ENCODE measurements at regions not wholly inside any gene's neighbourhood (a gene's known extent, or its start where the extent isn't known, plus 50 kb on each side); places are given as distances from the start of the nearest gene placed in this dataset.
"Not testable (repeated sequence)": the region's sequence is repeated elsewhere in the genome, so short reads cannot be mapped to it uniquely, and the experiment has no call there.

DNA sequence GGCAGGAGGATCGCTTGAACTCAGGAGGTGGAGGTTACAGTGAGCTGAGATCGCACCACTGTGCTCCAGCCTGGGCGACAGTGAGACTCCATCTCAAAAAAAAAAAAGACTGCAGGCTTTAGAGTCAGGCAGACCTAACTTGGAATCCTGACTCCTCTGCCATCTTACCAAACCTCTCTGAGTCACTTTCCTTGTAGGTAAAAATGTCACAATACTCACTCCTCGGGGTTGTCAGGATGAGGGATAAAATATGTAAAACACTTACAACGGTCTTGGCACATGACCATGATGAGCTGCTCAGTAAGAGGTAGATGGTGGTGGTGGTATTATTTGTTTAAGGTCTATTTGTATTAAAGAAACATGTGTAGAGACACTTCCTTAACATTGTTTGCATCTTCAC lies 154.1 kb upstream of the PDE1C start:
- DNase-seq (ENCODE audit: low read depth in 2 of 2): no peak

DNA sequence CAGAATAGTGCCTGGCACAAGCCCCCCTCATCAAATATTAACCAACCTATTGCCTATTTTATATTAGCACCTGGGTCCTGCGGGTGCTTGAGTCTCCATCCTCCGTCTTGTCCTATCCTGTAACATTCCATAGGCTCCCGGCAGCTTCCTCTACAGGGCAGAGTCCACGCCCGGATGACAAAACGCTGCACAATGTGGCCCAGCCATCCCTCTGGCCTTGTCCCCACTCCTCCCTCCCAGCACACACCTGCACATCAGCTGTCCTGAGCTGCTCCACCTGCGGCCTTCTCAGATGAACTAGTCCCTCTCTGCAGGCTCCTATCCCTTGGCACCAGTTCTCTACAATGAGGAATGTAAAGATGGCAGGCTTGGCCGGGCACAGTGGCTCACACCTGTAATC lies 153.5 kb upstream of the PDE1C start:
- DNase-seq (ENCODE audit: low read depth in 2 of 2): no peak

DNA sequence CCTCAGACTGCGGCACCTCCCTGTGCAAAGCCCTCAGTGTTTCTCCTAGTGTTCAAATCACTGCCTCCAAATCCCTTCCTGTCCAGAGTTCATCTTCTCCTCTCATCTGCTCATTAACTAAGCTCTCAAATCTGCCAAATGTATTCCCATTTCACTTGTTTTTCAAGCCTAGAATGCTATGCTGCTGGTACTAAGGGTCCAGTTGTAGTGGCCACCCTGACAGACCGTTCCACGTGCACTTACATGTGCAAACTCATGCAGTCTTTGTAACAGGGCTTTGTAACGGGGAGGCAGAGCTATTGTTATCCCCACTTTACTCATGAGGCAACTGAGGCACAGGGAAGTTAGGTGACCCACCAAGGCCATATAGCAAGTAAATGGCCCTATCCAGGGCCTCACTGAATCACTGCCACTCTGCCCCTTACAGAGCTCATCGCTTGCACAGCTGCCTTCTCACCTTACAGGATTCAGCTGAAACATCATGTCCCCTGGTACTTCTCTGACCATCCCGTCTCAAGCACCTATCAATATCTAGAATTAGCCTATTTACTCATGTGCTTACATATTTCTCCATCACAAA lies 153.0 kb upstream of the PDE1C start:
- no peak for DNase-seq (ENCODE audit: low read depth in 2 of 2)

DNA sequence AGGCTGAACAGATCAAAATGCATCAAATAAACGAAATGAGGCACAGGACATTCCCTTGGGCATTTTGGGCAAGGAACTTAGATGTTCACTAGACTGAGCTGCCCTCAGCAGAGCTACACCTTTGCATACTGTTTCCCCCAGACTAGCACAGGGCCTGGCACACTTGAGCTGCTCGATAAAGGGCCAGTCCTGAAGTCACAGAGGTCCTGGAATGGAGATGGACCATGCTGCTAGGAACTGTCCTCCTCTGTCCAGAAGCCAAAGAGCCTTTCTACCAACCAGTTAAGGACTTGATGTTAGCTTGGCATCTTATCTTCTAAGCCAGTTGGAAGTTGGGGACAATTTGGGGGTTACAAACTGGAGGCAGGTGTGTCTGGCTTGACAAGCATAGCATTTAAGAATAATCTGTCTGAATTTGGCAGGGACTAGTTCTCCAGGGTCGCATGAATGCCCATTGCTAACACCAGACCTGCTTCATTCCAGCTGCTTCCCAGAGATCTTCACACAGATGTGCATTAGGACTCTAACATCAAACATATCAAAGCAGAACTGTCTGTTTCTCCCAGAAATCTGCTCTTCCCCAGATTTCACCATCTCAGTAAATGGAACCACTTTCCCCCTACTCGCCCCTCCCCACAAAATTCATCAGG lies 152.2 kb upstream of the PDE1C start:
- no peak for DNase-seq (ENCODE audit: low read depth in 2 of 2)

DNA sequence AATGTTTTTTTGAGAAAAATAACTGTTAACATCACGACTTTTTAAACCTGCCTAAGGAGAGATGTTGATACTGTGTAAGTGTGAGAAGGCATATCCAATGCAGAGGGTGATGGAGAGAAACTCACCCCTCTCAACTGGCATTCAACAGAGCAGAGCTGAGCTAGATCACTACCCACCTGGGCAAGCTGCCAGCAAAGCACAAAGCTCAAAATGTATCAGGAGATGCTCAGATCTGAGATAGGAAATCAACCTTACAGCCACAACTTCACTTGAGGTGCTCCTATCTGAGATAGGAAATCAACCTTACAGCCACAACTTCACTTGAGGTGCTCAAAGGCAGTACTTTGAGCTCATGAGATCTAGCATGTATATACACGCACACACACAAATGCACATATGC lies 151.5 kb upstream of the PDE1C start:
- DNase-seq (ENCODE audit: low read depth in 2 of 2): no peak

DNA sequence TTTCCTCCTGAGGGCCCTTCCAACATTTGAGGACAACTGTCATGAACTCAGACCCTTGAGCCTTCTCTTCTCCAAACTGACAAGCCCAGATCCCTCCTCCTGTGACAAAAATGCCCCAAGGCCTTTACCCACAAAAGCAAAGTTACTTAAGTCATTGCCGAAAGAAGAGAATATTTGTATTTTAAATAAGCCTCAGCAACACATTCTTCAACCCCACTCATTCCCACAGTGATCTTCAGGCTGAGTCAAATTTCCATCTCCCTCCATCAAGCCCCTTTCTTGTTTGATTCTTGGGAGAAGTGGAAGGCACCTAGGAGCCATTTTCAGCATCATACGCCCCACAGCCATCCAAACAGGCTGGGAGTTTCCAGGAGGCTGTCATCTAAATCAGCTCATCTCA lies 150.8 kb upstream of the PDE1C start:
- DNase-seq (ENCODE audit: low read depth in 2 of 2): no peak

DNA sequence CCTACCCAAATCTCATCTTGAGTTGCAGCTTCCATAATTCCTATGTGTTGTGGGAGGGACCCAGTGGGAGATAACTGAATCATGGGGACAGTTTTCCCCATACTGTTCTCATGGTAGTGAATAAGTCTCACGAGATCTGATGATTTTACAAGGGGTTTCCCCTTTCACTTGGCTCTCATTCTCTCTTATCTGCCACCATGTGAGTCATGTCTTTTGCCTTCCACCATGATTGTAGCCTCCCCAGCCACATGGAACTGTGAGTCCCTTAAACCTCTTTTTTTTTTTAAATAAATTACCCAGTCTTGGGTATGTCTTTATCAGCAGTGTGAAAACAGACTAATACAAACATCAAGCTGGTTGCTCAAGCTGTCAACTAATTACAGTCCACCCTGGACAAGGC lies 149.6 kb upstream of the PDE1C start:
- DNase-seq (ENCODE audit: low read depth in 2 of 2): not testable (repeated sequence)

DNA sequence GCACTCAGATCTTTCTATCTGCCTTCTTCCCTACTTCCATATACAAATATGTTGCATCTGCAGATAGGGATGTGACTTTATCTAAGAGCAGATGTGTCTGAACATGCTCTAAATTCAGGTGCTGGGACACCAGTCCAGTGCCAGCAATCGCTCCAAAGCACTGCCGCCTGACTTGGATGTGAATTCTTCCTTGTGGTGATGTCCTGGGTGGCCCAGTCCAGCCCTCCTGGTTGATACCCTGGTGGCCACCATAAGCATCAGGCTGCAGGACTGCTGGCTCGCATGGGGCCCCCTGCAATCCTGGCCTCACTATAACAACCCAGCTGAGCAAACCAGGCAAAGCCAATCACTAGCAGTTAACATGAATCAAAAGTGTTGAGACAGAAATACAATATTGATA lies 149.2 kb upstream of the PDE1C start:
- no peak for DNase-seq (ENCODE audit: low read depth in 2 of 2)

DNA sequence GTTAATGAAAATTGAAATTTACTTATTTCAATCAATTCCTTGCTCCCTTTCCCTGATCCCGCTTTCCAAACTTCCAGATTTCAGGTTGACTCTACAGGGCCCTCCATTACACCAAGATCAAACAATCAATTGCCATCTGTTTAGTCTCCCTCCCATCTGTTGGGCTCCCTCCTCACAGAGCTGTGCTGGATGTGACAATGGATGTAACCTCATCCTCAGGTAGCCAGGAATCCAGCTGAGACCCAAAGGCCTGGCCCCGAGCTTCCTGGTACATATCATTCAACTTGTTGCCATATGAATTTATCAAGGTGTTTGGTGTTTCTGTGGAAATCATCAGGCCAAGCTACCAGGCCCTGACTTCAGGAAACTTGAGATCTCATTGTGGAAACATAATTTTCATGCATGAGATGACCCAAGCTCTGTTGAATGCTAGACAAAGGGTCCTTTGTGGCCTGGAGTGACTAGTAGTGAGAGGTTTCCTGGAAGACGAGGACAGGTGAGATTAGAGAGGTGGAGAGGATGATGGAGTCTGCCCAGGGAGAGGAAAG lies 148.6 kb upstream of the PDE1C start:
- no peak for DNase-seq (ENCODE audit: low read depth in 2 of 2)

DNA sequence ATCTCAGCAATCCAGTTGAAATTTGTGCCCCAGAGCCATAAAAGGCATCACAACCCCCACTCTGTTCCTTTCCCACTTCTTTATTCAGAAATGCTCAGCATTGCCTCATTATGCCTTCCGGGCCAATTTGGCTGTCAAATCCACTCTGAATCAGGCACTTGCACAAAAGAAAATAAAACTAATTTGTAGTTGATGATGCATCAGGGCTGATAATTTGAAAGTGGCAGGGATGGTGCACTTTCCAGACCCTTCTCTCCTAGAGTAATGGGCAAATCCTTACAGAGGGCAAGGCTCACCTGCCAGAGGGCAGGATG lies 147.9 kb upstream of the PDE1C start:
- DNase-seq (ENCODE audit: low read depth in 2 of 2): no peak

DNA sequence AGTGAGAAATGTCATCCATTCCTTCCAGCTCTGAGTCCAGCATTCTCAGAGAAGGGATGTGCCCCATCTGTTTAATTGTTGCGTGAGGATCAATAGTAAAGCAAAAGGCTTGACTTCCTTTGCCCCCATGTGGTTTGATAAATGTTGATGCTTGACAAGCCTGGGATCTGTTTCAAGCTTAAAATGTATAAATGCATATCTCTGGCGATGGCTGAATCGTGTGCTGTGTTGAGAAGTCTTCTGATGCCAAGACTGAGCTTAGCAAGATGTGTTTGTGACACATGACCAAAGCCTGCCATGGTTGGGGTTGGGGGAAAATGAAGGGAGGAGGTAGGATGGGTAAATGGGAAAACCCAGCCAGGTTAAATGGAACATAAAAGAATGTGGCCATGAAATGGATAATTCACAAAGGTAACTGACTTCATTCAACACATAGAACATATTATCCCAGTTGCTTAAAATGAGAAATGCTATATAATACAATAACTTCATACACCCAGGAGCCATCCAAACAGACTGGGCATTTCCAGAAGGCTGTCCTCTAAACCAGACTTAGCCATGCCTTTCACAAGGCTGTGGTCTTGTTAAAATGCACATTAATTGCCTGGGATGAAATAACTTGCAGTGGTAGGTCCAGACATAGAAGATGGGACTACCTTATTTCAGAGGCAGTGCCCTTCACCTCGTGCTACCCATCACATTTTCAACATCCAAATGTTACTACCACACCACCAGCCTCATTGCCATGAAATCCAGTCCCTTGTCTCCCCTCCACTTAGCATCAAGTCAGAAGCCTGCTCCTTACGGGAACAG lies 147.3 kb upstream of the PDE1C start:
- no peak for DNase-seq (ENCODE audit: low read depth in 2 of 2)

DNA sequence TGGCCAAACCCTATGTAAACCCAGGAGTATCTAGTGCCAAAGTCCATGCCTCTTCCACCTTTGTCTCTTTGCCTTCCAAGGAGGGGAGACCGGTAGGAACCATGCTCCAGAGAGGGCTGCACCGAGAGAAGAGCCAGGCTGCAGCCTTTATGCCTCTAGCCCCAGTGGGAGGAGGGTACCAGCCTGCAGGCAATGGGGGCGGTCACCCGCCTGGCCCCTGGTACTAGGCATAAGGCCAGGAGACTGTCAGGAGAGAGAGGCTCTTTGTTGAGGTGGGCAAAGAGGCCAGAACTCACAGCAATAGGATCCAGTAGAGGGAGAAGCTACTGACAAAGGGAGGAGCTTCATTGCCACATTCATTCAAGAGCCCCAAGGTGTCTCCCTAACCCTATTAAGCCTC lies 146.6 kb upstream of the PDE1C start:
- DNase-seq (ENCODE audit: low read depth in 2 of 2): no peak

DNA sequence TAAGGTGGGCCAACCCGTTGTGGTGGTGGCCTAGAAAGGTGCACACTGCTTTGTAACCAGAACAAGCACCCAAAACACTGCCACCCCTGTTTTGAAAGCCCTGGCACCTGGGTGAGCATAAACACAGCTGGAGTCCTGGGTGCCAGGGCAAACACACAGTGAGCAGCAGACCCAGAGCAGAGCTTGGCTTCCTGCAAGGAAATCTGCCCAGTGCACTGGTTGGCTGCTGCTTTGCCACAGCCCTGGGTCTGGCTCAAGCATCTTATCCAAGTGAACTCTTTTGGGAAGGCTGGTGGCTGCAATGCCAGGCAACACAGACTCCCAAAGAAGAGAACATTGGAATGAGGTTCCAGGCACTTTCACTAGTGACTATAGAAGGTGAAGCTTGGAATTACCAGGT lies 145.5 kb upstream of the PDE1C start:
- DNase-seq (ENCODE audit: low read depth in 2 of 2): no peak

DNA sequence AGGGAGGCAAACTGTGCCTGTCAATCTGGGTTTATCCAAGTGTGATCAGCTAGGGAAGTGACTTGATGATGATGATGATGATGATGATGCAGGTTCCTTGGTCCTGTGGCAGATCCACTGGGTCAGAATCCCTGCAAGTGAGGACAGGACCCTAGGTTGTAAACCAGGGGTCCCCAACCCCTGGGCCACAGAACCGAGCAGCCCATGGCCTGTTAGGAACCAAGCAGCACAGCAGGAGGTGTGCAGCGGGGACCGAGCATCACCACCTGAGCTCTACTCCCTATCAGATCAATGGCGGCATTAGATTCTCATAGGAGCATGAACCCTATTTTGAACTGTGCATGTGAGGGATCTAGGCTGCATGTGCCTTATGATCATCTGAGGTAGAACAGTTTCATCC lies 144.7 kb upstream of the PDE1C start:
- no peak for DNase-seq (ENCODE audit: low read depth in 2 of 2)

DNA sequence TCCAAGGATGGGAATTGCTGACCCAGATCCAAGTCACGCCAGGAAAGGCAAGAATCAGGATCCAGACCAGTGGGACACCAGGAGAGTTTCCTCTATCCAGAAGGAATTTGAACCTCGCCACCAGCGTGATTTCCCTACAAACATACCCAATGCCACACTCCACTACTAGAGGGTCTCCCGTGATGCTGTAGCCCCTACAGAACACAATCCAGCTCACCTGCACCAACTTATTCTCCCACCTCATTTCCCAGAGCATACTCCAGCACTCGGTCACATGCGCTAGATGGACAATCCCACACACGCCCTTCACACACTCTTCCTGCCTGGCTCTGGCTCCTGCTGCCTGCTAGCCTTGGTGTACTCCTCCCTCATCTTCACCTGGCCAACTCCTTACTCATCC lies 142.1 kb upstream of the PDE1C start:
- DNase-seq (ENCODE audit: low read depth in 2 of 2): no peak

DNA sequence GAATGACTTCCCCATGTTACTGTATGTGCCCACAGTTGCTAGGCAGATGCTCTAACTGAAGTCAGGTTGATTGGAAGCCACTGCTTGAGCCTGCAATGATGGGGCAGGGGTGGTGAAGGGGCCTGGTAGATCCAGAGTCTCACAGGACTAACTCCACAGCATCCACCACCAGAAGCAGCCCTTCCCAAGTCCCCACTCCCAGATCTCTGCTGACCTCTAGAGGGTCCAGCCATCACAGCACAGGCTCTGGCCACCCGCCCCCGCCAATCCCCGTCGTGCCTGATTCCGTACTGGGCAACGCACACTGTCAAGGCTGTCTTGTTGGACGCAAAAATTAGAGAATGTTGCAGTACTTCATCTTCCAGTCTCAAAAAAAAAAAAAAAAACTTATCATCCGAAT lies 136.8 kb upstream of the PDE1C start:
- DNase-seq (ENCODE audit: low read depth in 2 of 2): no peak

DNA sequence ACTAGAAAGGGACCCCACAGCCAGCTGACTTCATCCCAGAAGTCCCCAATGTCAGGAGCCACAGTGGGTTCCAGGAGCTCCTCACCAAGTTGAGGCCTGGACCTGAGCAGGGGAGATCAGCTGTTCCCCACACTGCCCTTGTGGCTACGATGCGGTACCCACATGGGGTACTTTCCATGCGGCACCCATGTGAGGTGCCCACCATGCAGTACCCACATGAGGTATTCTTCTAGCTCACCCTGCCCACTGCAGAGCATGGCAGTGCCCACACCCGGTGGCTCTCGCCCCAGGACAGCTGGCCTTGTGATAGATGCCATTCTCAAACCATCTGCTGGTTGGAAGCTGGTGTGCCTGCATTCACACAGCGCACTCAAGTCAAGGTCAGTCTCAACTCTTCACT lies 136.3 kb upstream of the PDE1C start:
- DNase-seq (ENCODE audit: low read depth in 2 of 2): no peak

DNA sequence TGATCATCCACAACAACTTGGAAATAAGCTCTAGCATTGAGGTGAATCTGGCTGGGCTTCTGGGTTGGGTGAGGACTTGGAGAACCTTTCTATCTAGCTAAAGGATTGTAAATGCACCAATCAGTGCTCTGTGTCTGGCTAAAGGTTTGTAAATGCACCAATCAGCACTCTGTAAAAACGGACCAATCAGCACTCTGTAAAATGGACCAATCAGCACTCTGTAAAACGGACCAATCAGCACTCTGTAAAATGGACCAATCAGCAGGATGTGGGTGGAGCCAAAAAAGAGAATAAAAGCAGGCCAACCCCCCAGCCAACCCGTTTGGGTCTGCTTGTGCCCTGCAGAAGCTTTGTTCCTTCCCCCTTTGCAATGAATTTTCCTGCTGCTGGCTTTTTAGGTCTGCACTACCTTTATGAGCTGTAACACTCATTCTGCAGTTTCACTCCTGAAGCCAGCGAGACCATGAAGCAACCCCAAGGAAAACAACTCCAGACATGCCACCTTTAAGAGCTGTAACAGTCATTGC lies 135.2 kb upstream of the PDE1C start:
- DNase-seq (ENCODE audit: low read depth in 2 of 2): not testable (repeated sequence)

DNA sequence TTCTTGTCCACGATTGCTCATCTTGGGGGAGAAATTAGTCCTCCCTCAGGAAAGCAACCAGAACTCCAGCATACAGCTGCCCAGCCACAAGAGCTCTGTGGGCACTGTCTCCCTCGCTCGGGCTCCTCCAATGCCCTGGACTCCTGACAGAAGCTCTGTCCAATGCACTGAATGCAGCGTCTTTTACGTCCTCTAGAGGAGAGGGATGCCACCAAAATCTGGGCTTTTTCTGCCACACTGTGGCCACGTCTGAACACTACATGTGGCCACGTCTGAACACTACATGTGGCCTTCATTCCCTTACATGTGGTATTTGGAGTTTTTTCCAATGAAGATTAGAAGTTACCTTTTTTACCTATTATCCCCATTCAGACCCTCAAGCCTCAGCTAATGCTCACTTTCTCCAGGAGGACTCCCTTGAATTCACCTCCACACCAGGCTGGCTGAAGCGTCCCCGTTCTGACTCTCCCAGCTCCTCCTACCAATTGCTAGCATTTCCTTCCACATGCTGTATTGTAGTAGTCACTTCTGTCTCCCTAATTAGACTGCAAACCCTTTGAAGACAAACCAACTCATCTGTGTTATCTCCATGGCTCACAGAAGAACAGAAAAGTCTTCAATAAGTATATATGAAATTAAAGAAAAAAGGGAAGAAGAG lies 134.3 kb upstream of the PDE1C start:
- no peak for DNase-seq (ENCODE audit: low read depth in 2 of 2)

DNA sequence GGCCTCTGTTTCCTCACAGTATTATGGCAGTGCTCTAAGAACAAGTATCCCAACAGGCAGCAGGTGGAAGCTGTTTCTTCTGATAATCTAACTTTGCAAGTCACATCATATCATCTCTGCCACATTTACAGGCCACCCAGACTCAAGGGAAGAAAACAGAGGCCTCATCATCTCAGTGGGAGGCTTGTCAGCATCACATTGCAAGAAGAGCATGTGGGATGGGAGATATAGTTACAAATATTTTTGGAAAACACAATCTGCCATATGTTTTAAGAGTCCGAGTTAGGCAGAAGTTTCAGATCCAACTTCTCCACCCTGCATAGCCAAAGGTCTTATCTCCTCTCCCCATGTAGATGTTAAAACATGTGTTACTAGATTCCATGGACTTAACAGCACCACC lies 130.4 kb upstream of the PDE1C start:
- DNase-seq (ENCODE audit: low read depth in 2 of 2): no peak

DNA sequence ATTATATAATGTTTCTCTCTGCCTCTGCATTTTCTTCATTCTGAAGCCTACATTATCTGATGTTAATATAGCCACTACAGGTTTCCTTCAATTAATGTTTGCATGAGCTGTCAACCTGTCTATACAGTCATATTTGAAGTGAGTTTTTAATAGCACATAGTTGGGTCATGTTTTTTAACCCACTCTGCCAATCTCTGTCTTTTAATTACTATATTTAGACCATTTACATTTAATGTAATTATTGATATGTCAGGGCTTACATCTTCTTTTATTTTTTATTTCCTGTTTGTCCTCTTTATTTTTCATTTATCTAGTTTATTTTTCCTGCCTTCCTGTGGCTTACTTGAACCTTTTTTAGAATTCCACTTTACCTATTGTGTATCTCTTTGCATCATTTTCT lies 124.3 kb upstream of the PDE1C start:
- DNase-seq (ENCODE audit: low read depth in 2 of 2): no peak

DNA sequence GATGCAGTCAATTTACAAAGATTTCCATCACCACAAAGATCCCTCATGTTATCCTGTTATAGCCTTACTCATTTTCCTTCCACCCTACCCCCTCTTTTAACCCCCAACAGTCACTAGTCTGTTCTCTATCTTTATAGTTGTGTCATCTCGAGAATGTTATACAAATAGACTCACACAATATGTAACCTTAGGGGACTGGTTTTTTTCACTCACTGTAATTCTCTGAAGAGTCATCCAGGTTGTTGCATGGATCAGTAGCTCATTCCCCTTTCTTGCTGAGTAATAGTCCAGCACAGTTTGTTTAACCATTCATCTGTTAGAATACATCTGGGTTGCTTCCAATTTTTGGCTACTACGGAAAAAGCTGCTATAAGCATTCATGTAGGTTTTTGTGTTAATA lies 121.1 kb upstream of the PDE1C start:
- DNase-seq (ENCODE audit: low read depth in 2 of 2): no peak
